Activated CD8-positive, alpha-beta memory T cell treated with anti-CD3 and anti-CD28 coated beads, Interleukin-2, amount 10 ng/mL, durations not matched to agents 7 days and 5 days (primary cell): ENCODE measurements at regions not wholly inside any gene's neighbourhood (a gene's known extent, or its start where the extent isn't known, plus 50 kb on each side); places are given as distances from the start of the nearest gene placed in this dataset.

ENCODE experiments used
- ATAC-seq: fragments of 150-1000 bp; cut with Tn5 transposase; one replicate; pipeline ENCODE4 v1.10.0; 2021; ENCODE audit warnings: moderate library complexity
- CTCF ChIA-PET: fragments of 350-600 bp; sonication (Branson Sonifier 250); formaldehyde crosslinking; loops from one replicate; lab custom pipeline; 2021; ENCODE audit warnings: antibody characterized with exemption; lab: Charles Lee
- DNase-seq: peaks from one replicate; pipeline ENCODE4 v3.0.0-alpha.2; 2020
- H3K27ac Mint-ChIP-seq: one replicate; pipeline ENCODE4 v1.8.0; 2021; ENCODE audit warnings: mild to moderate bottlenecking, mixed read lengths
- H3K27me3 Mint-ChIP-seq: one replicate; pipeline ENCODE4 v1.8.0; 2021; ENCODE audit warnings: mixed read lengths
- H3K36me3 Mint-ChIP-seq: one replicate; pipeline ENCODE4 v1.8.0; 2021; ENCODE audit warnings: mild to moderate bottlenecking, mixed read lengths
- H3K4me1 Mint-ChIP-seq: one replicate; pipeline ENCODE4 v1.8.0; 2021; ENCODE audit warnings: mixed read lengths
- H3K4me3 Mint-ChIP-seq: one replicate; pipeline ENCODE4 v1.8.0; 2021; ENCODE audit warnings: mild to moderate bottlenecking, moderate library complexity, mixed read lengths
- H3K9me3 Mint-ChIP-seq: one replicate; pipeline ENCODE4 v1.8.0; 2022; ENCODE audit warnings: low read depth, mixed read lengths

- peaks cover 6% of the 10 kb centered on the region for H3K27me3 Mint-ChIP-seq
- no peak overlapping the region for H3K4me3 Mint-ChIP-seq
- no peaks in the 10 kb centered on the region for H3K4me1 Mint-ChIP-seq
- H3K9me3 Mint-ChIP-seq: no peaks in the 10 kb centered on the region
- CTCF ChIA-PET: no interaction called here
- DNase-seq: no peak
- no peak overlapping the region for H3K27ac Mint-ChIP-seq
- H3K36me3 Mint-ChIP-seq: no peaks in the 10 kb centered on the region
- no peak for ATAC-seq
These were observed 98.0 kb upstream of the GPR26 start for GRCh38 chr10:123567984-123568739.

GRCh38 chr10:123568751-123569150 is 97.4 kb upstream of the GPR26 start:
- CTCF ChIA-PET: no interaction called here
- Mint-ChIP-seq H3K36me3 (no peaks in the 10 kb centered on the region), H3K4me1 (no peaks in the 10 kb centered on the region), H3K27ac (no peak overlapping the region), H3K4me3 (no peak overlapping the region), H3K27me3 (peaks cover 6% of the 10 kb centered on the region), H3K9me3 (no peaks in the 10 kb centered on the region)
- DNase-seq (no peak), ATAC-seq (no peak)

GRCh38 chr10:123569436-123570035 is 96.6 kb upstream of the GPR26 start:
- Mint-ChIP-seq H3K4me1 (no peaks in the 10 kb centered on the region), H3K36me3 (no peaks in the 10 kb centered on the region), H3K27ac (no peak overlapping the region), H3K4me3 (no peak overlapping the region), H3K27me3 (peaks cover 6% of the 10 kb centered on the region), H3K9me3 (no peaks in the 10 kb centered on the region)
- DNase-seq (no peak), ATAC-seq (no peak)
- CTCF ChIA-PET: no interaction called here

- CTCF ChIA-PET: no interaction called here
- no peaks in the 10 kb centered on the region for H3K9me3 Mint-ChIP-seq
- DNase-seq (no peak), ATAC-seq (no peak)
- H3K4me1 Mint-ChIP-seq: no peaks in the 10 kb centered on the region
- H3K36me3 Mint-ChIP-seq: no peaks in the 10 kb centered on the region
- H3K27ac Mint-ChIP-seq: no peak overlapping the region
- H3K27me3 Mint-ChIP-seq: peaks cover 6% of the 10 kb centered on the region
- no peak overlapping the region for H3K4me3 Mint-ChIP-seq
These were observed 95.9 kb upstream of the GPR26 start for GRCh38 chr10:123570051-123570897.

GRCh38 chr10:123570898-123571515 is 95.1 kb upstream of the GPR26 start:
- no peaks in the 10 kb centered on the region for H3K9me3 Mint-ChIP-seq
- H3K27me3 Mint-ChIP-seq: peaks cover 6% of the 10 kb centered on the region
- ATAC-seq (no peak), DNase-seq (no peak)
- no peak overlapping the region for H3K27ac Mint-ChIP-seq
- no peaks in the 10 kb centered on the region for H3K4me1 Mint-ChIP-seq
- no peak overlapping the region for H3K4me3 Mint-ChIP-seq
- CTCF ChIA-PET: no interaction called here
- no peaks in the 10 kb centered on the region for H3K36me3 Mint-ChIP-seq

- no peak overlapping the region for H3K4me3 Mint-ChIP-seq
- H3K36me3 Mint-ChIP-seq: no peaks in the 10 kb centered on the region
- H3K9me3 Mint-ChIP-seq: no peaks in the 10 kb centered on the region
- DNase-seq (no peak), ATAC-seq (no peak)
- peaks cover 3% of the 10 kb centered on the region for H3K27me3 Mint-ChIP-seq
- H3K4me1 Mint-ChIP-seq: no peaks in the 10 kb centered on the region
- CTCF ChIA-PET: no interaction called here
- no peak overlapping the region for H3K27ac Mint-ChIP-seq
These were observed 94.2 kb upstream of the GPR26 start for GRCh38 chr10:123571978-123572377.

- ATAC-seq (no peak), DNase-seq (peak; percentile 52)
- no peak overlapping the region for H3K4me3 Mint-ChIP-seq
- no peak overlapping the region for H3K27ac Mint-ChIP-seq
- H3K36me3 Mint-ChIP-seq: no peaks in the 10 kb centered on the region
- no peaks in the 10 kb centered on the region for H3K4me1 Mint-ChIP-seq
- CTCF ChIA-PET: interaction anchor here (0.7 to 1.3 kb wide), 2 partner anchors 10 to 25 kb away, joined by 3 to 5 read pairs; no protein-coding TSS in a partner anchor
- no peaks in the 10 kb centered on the region for H3K9me3 Mint-ChIP-seq
- H3K27me3 Mint-ChIP-seq: peaks cover 3% of the 10 kb centered on the region
These were observed 92.7 kb upstream of the GPR26 start for GRCh38 chr10:123573236-123574108.

- Mint-ChIP-seq H3K4me1 (no peaks in the 10 kb centered on the region), H3K27ac (no peak overlapping the region), H3K36me3 (no peaks in the 10 kb centered on the region), H3K27me3 (no peaks in the 10 kb centered on the region), H3K4me3 (no peak overlapping the region), H3K9me3 (no peaks in the 10 kb centered on the region)
- DNase-seq: no peak
- CTCF ChIA-PET: interaction anchor here (0.7 kb wide), 1 partner anchor 24 kb away, joined by 3 read pairs; no protein-coding TSS in a partner anchor
- ATAC-seq: no peak
These were observed 92.0 kb upstream of the GPR26 start for GRCh38 chr10:123574109-123574698.

- no peaks in the 10 kb centered on the region for H3K36me3 Mint-ChIP-seq
- DNase-seq (no peak), ATAC-seq (no peak)
- CTCF ChIA-PET: no interaction called here
- no peaks in the 10 kb centered on the region for H3K9me3 Mint-ChIP-seq
- no peak overlapping the region for H3K27ac Mint-ChIP-seq
- H3K27me3 Mint-ChIP-seq: no peaks in the 10 kb centered on the region
- H3K4me3 Mint-ChIP-seq: no peak overlapping the region
- H3K4me1 Mint-ChIP-seq: no peaks in the 10 kb centered on the region
These were observed 91.0 kb upstream of the GPR26 start for GRCh38 chr10:123575105-123575504.

- Mint-ChIP-seq H3K4me1 (no peaks in the 10 kb centered on the region), H3K4me3 (no peak overlapping the region), H3K9me3 (no peaks in the 10 kb centered on the region), H3K27me3 (no peaks in the 10 kb centered on the region), H3K36me3 (no peaks in the 10 kb centered on the region), H3K27ac (no peak overlapping the region)
- CTCF ChIA-PET: no interaction called here
- no peak for ATAC-seq
- DNase-seq: no peak
These were observed 89.4 kb upstream of the GPR26 start for GRCh38 chr10:123576706-123577105.

- Mint-ChIP-seq H3K27me3 (peaks cover 10% of the 10 kb centered on the region), H3K27ac (no peak overlapping the region), H3K9me3 (no peaks in the 10 kb centered on the region), H3K4me3 (no peak overlapping the region), H3K36me3 (no peaks in the 10 kb centered on the region), H3K4me1 (no peaks in the 10 kb centered on the region)
- CTCF ChIA-PET: no interaction called here
- no peak for DNase-seq
- ATAC-seq: no peak
These were observed 88.2 kb upstream of the GPR26 start for GRCh38 chr10:123577921-123578461.

GRCh38 chr10:123578721-123579120 is 87.4 kb upstream of the GPR26 start:
- CTCF ChIA-PET: no interaction called here
- Mint-ChIP-seq H3K27me3 (peaks cover 17% of the 10 kb centered on the region), H3K4me3 (no peak overlapping the region), H3K9me3 (no peaks in the 10 kb centered on the region), H3K27ac (no peak overlapping the region), H3K4me1 (no peaks in the 10 kb centered on the region), H3K36me3 (no peaks in the 10 kb centered on the region)
- DNase-seq: no peak
- no peak for ATAC-seq
